OCI-LY3 (cell line): ENCODE measurements at regions not wholly inside any gene's neighbourhood (a gene's known extent, or its start where the extent isn't known, plus 50 kb on each side); places are given as distances from the start of the nearest gene placed in this dataset.

Experiments
- EZH2phosphoT487 ChIP-seq: fragments of 200-600 bp; shearing (Covaris generic); IDR thresholded peaks from 2 replicates; pipeline ENCODE4 v1.6.1; 2018; ENCODE audit warnings: antibody characterized with exemption, mixed run types, low read depth
- TF ChIP-seq, protein P1 (sequence below): fragments of 200-600, 300-600 bp; sonication (generic); IDR thresholded peaks from 2 replicates; pipeline ENCODE4 v1.5.1; 2014; ENCODE audit warnings: antibody characterized with exemption, low read length, low read depth

DNA sequence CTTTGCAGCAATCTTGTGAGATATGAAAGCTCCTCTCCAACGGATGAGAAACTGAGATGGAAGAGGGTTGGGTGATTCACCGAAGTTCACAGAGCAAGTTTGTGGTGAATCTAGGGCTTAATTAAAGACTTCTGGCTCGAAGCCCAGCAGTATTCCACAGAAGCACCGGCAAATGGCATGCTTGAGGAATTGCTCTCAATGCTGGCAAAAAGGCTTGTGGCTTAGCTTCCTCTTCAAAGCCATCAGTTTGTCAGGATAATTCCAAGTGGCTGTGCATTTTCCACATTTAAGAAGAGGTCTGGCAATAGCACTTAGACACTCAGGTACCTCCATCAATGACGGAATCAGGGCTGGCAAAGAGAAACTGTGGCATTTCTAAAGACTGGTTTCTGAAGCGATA is 98.7 kb upstream of the SLC66A3 start:
- TF ChIP-seq, protein P1, sequence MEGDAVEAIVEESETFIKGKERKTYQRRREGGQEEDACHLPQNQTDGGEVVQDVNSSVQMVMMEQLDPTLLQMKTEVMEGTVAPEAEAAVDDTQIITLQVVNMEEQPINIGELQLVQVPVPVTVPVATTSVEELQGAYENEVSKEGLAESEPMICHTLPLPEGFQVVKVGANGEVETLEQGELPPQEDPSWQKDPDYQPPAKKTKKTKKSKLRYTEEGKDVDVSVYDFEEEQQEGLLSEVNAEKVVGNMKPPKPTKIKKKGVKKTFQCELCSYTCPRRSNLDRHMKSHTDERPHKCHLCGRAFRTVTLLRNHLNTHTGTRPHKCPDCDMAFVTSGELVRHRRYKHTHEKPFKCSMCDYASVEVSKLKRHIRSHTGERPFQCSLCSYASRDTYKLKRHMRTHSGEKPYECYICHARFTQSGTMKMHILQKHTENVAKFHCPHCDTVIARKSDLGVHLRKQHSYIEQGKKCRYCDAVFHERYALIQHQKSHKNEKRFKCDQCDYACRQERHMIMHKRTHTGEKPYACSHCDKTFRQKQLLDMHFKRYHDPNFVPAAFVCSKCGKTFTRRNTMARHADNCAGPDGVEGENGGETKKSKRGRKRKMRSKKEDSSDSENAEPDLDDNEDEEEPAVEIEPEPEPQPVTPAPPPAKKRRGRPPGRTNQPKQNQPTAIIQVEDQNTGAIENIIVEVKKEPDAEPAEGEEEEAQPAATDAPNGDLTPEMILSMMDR: no peak
- TF ChIP-seq EZH2phosphoT487: no peak
